SK-N-MC (cell line): ENCODE measurements at regions not wholly inside any gene's neighbourhood (a gene's known extent, or its start where the extent isn't known, plus 50 kb on each side); places are given as distances from the start of the nearest gene placed in this dataset.

ENCODE experiments used
- DNase-seq: peaks from one replicate; pipeline ENCODE4 v3.0.0-alpha.2; 2011; ENCODE audit warnings: low read depth, low spot score
- H3K27ac ChIP-seq: fragments of 200-600 bp; sonication (generic); 2 replicates; pipeline ENCODE4 v1.5.1; 2016; ENCODE audit warnings: mixed run types
- H3K36me3 ChIP-seq: fragments of 200-600 bp; sonication (generic); 2 replicates; pipeline ENCODE4 v1.6.1; 2017; ENCODE audit warnings: antibody characterized with exemption, low read length, mixed read lengths; ENCODE audit not compliant: insufficient read depth
- H3K4me3 ChIP-seq: fragments of 200-600 bp; sonication (generic); 2 replicates; pipeline ENCODE4 v1.5.1; 2016
- H3K9ac ChIP-seq: fragments of 200-600 bp; sonication (generic); 2 replicates; pipeline ENCODE4 v1.8.0; 2017; ENCODE audit warnings: mixed run types, mixed read lengths; ENCODE audit not compliant: insufficient read length
- H3K9me3 ChIP-seq: fragments of 200-600 bp; sonication (generic); 2 replicates; pipeline ENCODE4 v1.6.1; 2017; ENCODE audit warnings: low read depth, mild to moderate bottlenecking, antibody characterized with exemption, low read length, moderate library complexity, mixed read lengths
- EZH2 ChIP-seq: fragments of 200-600 bp; sonication (generic); IDR thresholded peaks from one replicate; pipeline ENCODE4 v1.6.1; 2017; ENCODE audit warnings: antibody characterized with exemption
- FOXP2 ChIP-seq: optimal IDR thresholded peaks from 2 replicates; pipeline ENCODE3; 2011; ENCODE audit warnings: mild to moderate bottlenecking, moderate library complexity; ENCODE audit not compliant: insufficient read depth; ENCODE audit errors: extremely low read length, control extremely low read depth
- POLR2AphosphoS5 ChIP-seq: IDR thresholded peaks from 2 replicates; pipeline ENCODE4 v1.6.1; 2012; ENCODE audit warnings: mild to moderate bottlenecking, low read depth, low read length, borderline replicate concordance

DNA sequence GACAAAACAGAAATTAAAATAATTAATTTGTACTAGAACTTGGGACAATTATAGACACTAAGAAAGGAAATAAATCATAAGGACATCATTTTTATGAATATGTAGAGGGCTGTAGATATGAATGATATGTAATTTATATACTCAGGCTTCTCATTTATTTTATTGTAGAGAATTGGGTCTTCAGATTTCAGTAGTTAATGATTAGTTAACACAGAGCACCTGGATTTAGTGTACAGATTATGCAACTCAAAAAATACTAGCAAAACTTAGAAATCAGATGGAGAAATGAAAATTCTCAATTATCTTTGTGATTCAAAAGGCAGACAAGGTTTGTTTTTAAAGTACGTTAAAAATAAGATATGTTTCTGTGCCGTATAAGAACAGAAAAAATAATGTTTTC lies 1311.7 kb upstream of the SLC39A10 start:
- Histone ChIP-seq H3K9ac (no peak overlapping the region), H3K4me3 (no peak overlapping the region), H3K36me3 (no peaks in the 10 kb centered on the region), H3K27ac (no peak overlapping the region), H3K9me3 (no peaks in the 10 kb centered on the region)
- DNase-seq = no peak
- TF ChIP-seq POLR2AphosphoS5 = no peak
- TF ChIP-seq FOXP2 = no peak
- no peak for TF ChIP-seq EZH2

GRCh38 chr2:194343167-194343566 lies 1313.9 kb upstream of the SLC39A10 start:
- TF ChIP-seq POLR2AphosphoS5 = no peak
- no peak for TF ChIP-seq EZH2
- H3K9me3 ChIP-seq = no peaks in the 10 kb centered on the region
- H3K27ac ChIP-seq = no peak overlapping the region
- no peak for DNase-seq
- H3K36me3 ChIP-seq = no peaks in the 10 kb centered on the region
- H3K4me3 ChIP-seq = no peak overlapping the region
- H3K9ac ChIP-seq = no peak overlapping the region

DNA sequence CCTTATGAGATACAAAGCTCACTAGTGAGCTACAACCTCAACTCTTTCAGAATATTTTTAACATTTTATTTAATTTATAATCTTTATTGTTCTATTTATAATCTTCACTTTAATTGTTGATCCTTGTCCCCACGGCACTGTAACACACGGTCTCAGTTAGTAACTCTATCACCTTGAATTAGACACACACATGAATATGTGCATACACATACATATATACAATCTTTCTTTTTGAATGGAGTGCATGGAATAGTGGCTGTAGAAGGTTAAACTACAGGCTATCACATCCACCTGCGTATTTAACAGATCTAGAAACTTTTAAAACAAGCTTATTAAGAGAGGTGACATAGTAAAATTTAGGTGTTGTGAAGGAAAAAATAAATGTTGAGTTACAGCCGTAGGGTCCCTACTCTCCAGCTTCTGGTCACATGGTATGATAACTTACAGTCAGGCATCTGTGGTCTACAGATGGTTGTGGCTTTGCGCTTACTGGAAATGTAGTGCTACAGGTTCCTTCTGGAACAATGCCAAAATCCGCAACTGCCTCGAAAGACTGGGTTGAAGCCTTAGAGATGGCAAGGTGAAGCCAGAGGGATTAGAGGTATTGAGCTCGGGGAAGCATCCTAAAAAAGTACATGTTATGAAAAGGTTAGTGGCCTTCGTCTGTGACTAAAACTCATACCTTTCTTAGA lies 1324.1 kb upstream of the SLC39A10 start:
- no peaks in the 10 kb centered on the region for H3K36me3 ChIP-seq
- no peak for TF ChIP-seq POLR2AphosphoS5
- no peak for TF ChIP-seq EZH2
- TF ChIP-seq FOXP2 = no peak
- no peak for DNase-seq
- no peak overlapping the region for H3K9ac ChIP-seq
- H3K4me3 ChIP-seq = no peak overlapping the region
- no peak overlapping the region for H3K27ac ChIP-seq
- H3K9me3 ChIP-seq = no peaks in the 10 kb centered on the region

DNA sequence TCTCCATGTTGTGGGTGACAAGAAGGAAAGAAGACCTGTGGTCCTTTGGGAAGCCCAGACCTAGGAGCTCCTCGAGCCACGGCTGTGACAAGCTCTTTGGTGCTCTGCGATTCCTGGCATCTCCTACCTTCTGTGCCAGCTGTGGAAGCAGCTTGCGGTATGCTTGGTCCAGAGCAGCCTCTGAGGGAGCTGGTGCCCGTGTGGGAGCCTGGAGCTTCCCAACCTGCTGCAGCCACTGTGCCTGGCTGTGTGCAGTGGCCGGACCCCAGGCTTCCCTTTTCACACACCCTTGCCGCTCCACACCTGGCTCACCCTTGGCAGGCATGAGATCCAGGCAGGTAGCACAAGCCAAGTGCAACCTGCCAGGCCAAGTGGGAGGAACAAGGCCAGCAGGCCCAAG lies 1328.6 kb upstream of the SLC39A10 start:
- Histone ChIP-seq H3K27ac (no peak overlapping the region), H3K9ac (no peak overlapping the region), H3K36me3 (no peaks in the 10 kb centered on the region), H3K4me3 (no peak overlapping the region), H3K9me3 (no peaks in the 10 kb centered on the region)
- TF ChIP-seq FOXP2 (no peak), EZH2 (no peak), POLR2AphosphoS5 (no peak)
- DNase-seq = no peak

- H3K27ac ChIP-seq = no peak overlapping the region
- no peak for TF ChIP-seq POLR2AphosphoS5
- no peak for TF ChIP-seq EZH2
- TF ChIP-seq FOXP2 = no peak
- H3K36me3 ChIP-seq = no peaks in the 10 kb centered on the region
- no peak overlapping the region for H3K4me3 ChIP-seq
- no peak overlapping the region for H3K9ac ChIP-seq
- no peaks in the 10 kb centered on the region for H3K9me3 ChIP-seq
- no peak for DNase-seq
Measured at GRCh38 chr2:194327196-194327888, 1329.7 kb upstream of the SLC39A10 start.

- H3K9ac ChIP-seq = no peak overlapping the region
- no peak for TF ChIP-seq POLR2AphosphoS5
- DNase-seq = no peak
- H3K4me3 ChIP-seq = no peak overlapping the region
- no peaks in the 10 kb centered on the region for H3K9me3 ChIP-seq
- no peaks in the 10 kb centered on the region for H3K36me3 ChIP-seq
- no peak overlapping the region for H3K27ac ChIP-seq
Measured at GRCh38 chr2:194323740-194324139, 1333.3 kb upstream of the SLC39A10 start.

GRCh38 chr2:194320520-194320919 lies 1336.5 kb upstream of the SLC39A10 start:
- Histone ChIP-seq H3K9me3 (no peaks in the 10 kb centered on the region), H3K9ac (no peak overlapping the region), H3K36me3 (no peaks in the 10 kb centered on the region), H3K4me3 (no peak overlapping the region), H3K27ac (no peak overlapping the region)
- TF ChIP-seq EZH2 (no peak), FOXP2 (no peak)
- no peak for DNase-seq

- TF ChIP-seq EZH2 (no peak), FOXP2 (no peak), POLR2AphosphoS5 (no peak)
- no peak overlapping the region for H3K4me3 ChIP-seq
- DNase-seq = no peak
Measured at GRCh38 chr2:194319222-194319992, 1337.6 kb upstream of the SLC39A10 start.

More at GRCh38 chr2:194319222-194319992, 1337.6 kb upstream of the SLC39A10 start:
- Histone ChIP-seq H3K36me3 (no peaks in the 10 kb centered on the region), H3K9ac (no peak overlapping the region), H3K9me3 (no peaks in the 10 kb centered on the region), H3K27ac (no peak overlapping the region)
